ENCODE measurements at regions not wholly inside any gene's neighbourhood (a gene's known extent, or its start where the extent isn't known, plus 50 kb on each side); places are given as distances from the start of the nearest gene placed in this dataset.
A peak's percentile ranks its signal among the peaks of the same experiment; 100 is the strongest.

DNA sequence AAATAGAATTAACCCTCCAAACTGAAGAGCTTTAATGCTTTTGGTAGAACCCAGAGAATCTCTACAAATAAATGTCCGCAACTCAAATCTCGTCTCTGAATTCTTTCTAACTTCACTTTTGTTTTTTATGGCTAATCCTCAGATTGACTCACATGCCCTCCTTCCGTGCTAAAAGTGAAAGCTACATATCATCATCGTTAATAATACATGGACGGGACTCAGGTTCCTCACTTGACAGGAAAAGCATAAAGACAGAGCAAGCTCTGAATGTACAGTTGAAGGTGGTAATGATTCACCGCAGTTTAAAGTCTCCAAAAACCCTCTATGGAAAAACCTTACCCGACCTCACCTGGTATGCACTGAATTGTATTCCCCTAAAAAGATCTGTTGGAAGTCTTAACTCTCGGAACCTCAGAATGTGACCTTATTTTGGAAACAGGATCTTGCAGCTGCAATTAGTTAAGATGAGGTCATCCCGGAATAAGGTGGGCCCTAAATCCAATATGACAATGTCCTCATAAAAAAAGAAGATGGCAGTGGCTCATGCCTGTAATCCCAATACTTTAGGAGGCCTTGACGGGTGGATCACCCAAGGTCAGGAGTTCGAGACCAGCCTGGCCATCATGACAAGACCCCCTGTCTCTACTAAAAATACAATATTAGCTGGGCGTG, 147.4 kb upstream of the FOXN3 start:
- intact Hi-C loops (cut with DNase I), result no loop called here
- H3K4me1 ChIP-seq, result no peaks in the 10 kb centered on the region
- ATAC-seq, result no peak
- no peaks in the 10 kb centered on the region for H3K36me3 ChIP-seq (replicated peaks in 1 of 2; ENCODE audit: insufficient read depth in 1 of 2, low read depth in 2 of 2)
- DNase-seq, result no peak
- no peaks in the 10 kb centered on the region for H3K27me3 ChIP-seq
- H3K4me3 ChIP-seq, result no peak overlapping the region
- no peak overlapping the region for H3K27ac ChIP-seq
- no peak for TF ChIP-seq POLR2A (IDR thresholded peaks at IDR 0.05)
- TF ChIP-seq, protein P1, sequence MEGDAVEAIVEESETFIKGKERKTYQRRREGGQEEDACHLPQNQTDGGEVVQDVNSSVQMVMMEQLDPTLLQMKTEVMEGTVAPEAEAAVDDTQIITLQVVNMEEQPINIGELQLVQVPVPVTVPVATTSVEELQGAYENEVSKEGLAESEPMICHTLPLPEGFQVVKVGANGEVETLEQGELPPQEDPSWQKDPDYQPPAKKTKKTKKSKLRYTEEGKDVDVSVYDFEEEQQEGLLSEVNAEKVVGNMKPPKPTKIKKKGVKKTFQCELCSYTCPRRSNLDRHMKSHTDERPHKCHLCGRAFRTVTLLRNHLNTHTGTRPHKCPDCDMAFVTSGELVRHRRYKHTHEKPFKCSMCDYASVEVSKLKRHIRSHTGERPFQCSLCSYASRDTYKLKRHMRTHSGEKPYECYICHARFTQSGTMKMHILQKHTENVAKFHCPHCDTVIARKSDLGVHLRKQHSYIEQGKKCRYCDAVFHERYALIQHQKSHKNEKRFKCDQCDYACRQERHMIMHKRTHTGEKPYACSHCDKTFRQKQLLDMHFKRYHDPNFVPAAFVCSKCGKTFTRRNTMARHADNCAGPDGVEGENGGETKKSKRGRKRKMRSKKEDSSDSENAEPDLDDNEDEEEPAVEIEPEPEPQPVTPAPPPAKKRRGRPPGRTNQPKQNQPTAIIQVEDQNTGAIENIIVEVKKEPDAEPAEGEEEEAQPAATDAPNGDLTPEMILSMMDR (IDR thresholded peaks at IDR 0.05), result no peak
- H3K9me3 ChIP-seq, result no peaks in the 10 kb centered on the region
- 85 to 91% methylated on average over 12 of the region's 12 CpGs for WGBS, 2 donors

DNA sequence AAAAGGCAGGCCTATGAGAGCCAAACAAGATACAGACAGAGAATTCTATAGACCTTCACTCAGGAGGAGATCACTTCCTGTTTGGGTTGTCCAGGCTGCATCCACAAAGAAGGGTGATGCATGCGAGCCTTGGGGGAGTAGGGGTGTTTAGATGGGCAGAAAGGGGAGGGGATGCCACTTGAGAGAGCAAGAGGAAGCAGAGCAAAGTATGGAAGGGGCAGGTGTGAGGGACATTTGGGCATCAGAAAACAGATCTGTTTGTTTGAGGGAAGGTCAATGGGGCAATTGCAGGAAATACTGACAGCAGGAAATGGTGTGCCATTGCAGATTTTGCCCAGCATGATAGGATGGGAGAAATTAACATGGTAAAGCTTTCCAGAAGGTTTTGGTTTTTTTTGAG, 146.4 kb upstream of the FOXN3 start:
- Histone ChIP-seq H3K36me3 (replicated peaks in 1 of 2; ENCODE audit: insufficient read depth in 1 of 2, low read depth in 2 of 2) (no peaks in the 10 kb centered on the region), H3K4me3 (no peak overlapping the region), H3K4me1 (no peaks in the 10 kb centered on the region), H3K27me3 (no peaks in the 10 kb centered on the region), H3K9me3 (no peaks in the 10 kb centered on the region), H3K27ac (no peak overlapping the region)
- DNase-seq (no peak), ATAC-seq (no peak)
- 88 to 100% methylated on average over 1 of the region's 1 CpG for WGBS, 2 donors
- no peak for TF ChIP-seq POLR2A (IDR thresholded peaks at IDR 0.05)
- TF ChIP-seq, protein P1 (IDR thresholded peaks at IDR 0.05), result no peak
- intact Hi-C loops (cut with DNase I), result no loop called here

DNA sequence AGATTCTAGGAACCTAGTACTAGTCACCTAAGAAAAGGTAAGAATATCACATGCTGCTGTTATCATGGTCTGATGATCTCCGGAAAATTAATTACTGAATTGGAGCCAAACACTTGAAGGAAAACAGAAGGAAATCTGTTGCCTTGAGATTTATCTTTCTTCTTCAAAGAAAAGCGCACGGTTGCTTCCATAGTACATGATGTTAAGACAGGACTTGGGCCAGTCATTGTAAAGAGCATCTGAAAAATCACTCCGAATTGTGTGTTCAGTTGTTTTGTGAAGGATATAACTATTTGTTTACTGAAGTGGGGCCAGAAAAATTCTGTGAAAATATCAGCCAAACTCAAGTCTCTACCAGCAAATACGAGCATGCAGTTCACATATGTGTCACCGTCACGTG, 134.9 kb upstream of the FOXN3 start:
- Histone ChIP-seq H3K27me3 (no peaks in the 10 kb centered on the region), H3K27ac (no peak overlapping the region), H3K36me3 (replicated peaks in 1 of 2; ENCODE audit: insufficient read depth in 1 of 2, low read depth in 2 of 2) (no peaks in the 10 kb centered on the region), H3K4me1 (peaks cover 12% of the 10 kb centered on the region), H3K4me3 (no peak overlapping the region), H3K9me3 (no peaks in the 10 kb centered on the region)
- intact Hi-C loops (cut with DNase I), result no loop called here
- no peak for ATAC-seq
- DNase-seq, result no peak
- TF ChIP-seq, protein P1 (IDR thresholded peaks at IDR 0.05), result no peak
- no peak for TF ChIP-seq POLR2A (IDR thresholded peaks at IDR 0.05)
- 64 to 66% methylated on average over 7 of the region's 7 CpGs for WGBS, 2 donors

DNA sequence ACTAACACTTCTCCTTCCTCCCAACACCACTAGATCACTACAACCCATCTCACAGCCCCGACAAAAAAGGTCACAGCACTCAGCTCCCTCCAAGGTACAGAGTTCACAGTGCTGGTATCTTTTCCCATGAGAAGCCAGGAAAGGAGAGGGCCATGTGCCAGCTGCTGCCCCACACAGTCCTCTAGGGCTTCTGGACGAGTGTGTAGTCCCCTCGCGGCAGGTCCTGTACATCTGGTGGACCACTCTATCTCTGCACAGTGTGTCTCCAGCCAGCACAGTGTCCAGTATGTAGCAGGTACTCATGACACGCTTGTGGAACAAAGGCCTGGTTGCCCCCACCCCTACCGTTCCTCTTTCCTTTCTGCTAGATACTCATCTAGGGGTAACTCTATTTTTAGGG, 134.4 kb upstream of the FOXN3 start:
- peaks cover 12% of the 10 kb centered on the region for H3K4me1 ChIP-seq
- H3K9me3 ChIP-seq, result no peaks in the 10 kb centered on the region
- no peaks in the 10 kb centered on the region for H3K27me3 ChIP-seq
- TF ChIP-seq POLR2A (IDR thresholded peaks at IDR 0.05), result no peak
- TF ChIP-seq, protein P1 (IDR thresholded peaks at IDR 0.05), result no peak
- no peak overlapping the region for H3K4me3 ChIP-seq
- DNase-seq, result peak in 1 of 4 donors; percentile 43
- intact Hi-C loops (cut with DNase I), result no loop called here
- H3K27ac ChIP-seq, result no peak overlapping the region
- ATAC-seq, result no peak
- H3K36me3 ChIP-seq (replicated peaks in 1 of 2; ENCODE audit: insufficient read depth in 1 of 2, low read depth in 2 of 2), result no peaks in the 10 kb centered on the region
- WGBS, 2 donors, result 73 to 76% methylated on average over 3 to 6 of the region's 6 CpGs

DNA sequence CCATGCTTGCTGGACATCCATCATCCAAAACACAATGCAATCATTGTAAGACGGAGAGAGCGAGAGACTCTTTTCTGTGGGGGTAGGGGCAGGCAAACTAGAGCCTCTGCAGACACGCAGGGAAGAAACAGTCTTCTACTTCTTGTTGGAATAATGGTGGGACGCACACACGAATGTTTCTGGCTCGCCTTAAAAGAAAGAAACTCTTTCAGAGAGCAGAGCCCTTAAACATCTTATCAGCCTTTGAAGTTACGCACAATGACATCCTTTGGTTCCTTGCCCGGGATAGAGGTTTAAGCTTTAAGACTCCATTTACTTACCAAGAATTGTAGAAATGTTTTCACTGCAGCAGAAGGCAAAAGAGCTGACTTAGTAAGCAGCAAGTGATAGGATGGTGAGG, 133.8 kb upstream of the FOXN3 start:
- Histone ChIP-seq H3K4me1 (peaks cover 12% of the 10 kb centered on the region), H3K36me3 (replicated peaks in 1 of 2; ENCODE audit: insufficient read depth in 1 of 2, low read depth in 2 of 2) (no peaks in the 10 kb centered on the region), H3K4me3 (no peak overlapping the region), H3K27me3 (no peaks in the 10 kb centered on the region), H3K9me3 (no peaks in the 10 kb centered on the region), H3K27ac (no peak overlapping the region)
- ATAC-seq, result no peak
- no peak for DNase-seq
- intact Hi-C loops (cut with DNase I), result no loop called here
- TF ChIP-seq, protein P1 (IDR thresholded peaks at IDR 0.05), result no peak
- WGBS, 2 donors, result 75 to 84% methylated on average over 8 of the region's 8 CpGs

Measured in body of pancreas (tissue), 4 donors.